SIG-M5 treated with dmso at 0.1 percent for 504 hours (cell line): ENCODE measurements at regions not wholly inside any gene's neighbourhood (a gene's known extent, or its start where the extent isn't known, plus 50 kb on each side); places are given as distances from the start of the nearest gene placed in this dataset.
"Not testable (repeated sequence)": the region's sequence is repeated elsewhere in the genome, so short reads cannot be mapped to it uniquely, and the experiment has no call there.

Experiments used
- DNase-seq: peaks from one replicate; lab custom pipeline; 2025; ENCODE audit not compliant: unreplicated experiment; lab: John Stamatoyannopoulos, UW

GRCh38 chr4:79223993-79224776 lies 101.7 kb downstream of the NAA11 start:
- DNase-seq = no peak

GRCh38 chr4:79217025-79217424 lies 108.8 kb downstream of the NAA11 start:
- DNase-seq = no peak

GRCh38 chr4:79213702-79214101 lies 112.2 kb downstream of the NAA11 start:
- DNase-seq = no peak

GRCh38 chr4:79213010-79213409 lies 112.9 kb downstream of the NAA11 start:
- DNase-seq = no peak

GRCh38 chr4:79212311-79212710 lies 113.5 kb downstream of the NAA11 start:
- DNase-seq = peak; percentile 31

GRCh38 chr4:79211490-79211889 lies 114.4 kb downstream of the NAA11 start:
- DNase-seq = peak; percentile 6

- DNase-seq = no peak
Observed at GRCh38 chr4:79210636-79211049, 115.2 kb downstream of the NAA11 start.

- peak; percentile 83 for DNase-seq
Observed at GRCh38 chr4:79209822-79210635, 115.8 kb downstream of the NAA11 start.

- DNase-seq = no peak
Observed at GRCh38 chr4:79209081-79209480, 116.8 kb downstream of the NAA11 start.

GRCh38 chr4:79207281-79207680 lies 118.6 kb downstream of the NAA11 start:
- DNase-seq = no peak

- DNase-seq = no peak
Observed at GRCh38 chr4:79206660-79207059, 119.2 kb downstream of the NAA11 start.

GRCh38 chr4:79205121-79205520 lies 120.7 kb downstream of the NAA11 start:
- DNase-seq = no peak

- no peak for DNase-seq
Observed at GRCh38 chr4:79201971-79202370, 123.9 kb downstream of the NAA11 start.

GRCh38 chr4:79199743-79200142 lies 126.1 kb downstream of the NAA11 start:
- no peak for DNase-seq

- no peak for DNase-seq
Observed at GRCh38 chr4:79198951-79199587, 126.8 kb downstream of the NAA11 start.

- no peak for DNase-seq
Observed at GRCh38 chr4:79197275-79198009, 128.4 kb downstream of the NAA11 start.

- DNase-seq = not testable (repeated sequence)
Observed at GRCh38 chr4:79191292-79191691, 134.6 kb downstream of the NAA11 start.

GRCh38 chr4:79185526-79186045 lies 140.3 kb downstream of the NAA11 start:
- no peak for DNase-seq

- DNase-seq = no peak
Observed at GRCh38 chr4:79184476-79184875, 141.4 kb downstream of the NAA11 start.

GRCh38 chr4:79182209-79182608 lies 143.7 kb downstream of the NAA11 start:
- no peak for DNase-seq

GRCh38 chr4:79181190-79181589 lies 144.7 kb downstream of the NAA11 start:
- DNase-seq = no peak
